ENCODE measurements at regions not wholly inside any gene's neighbourhood (a gene's known extent, or its start where the extent isn't known, plus 50 kb on each side); places are given as distances from the start of the nearest gene placed in this dataset.
"Not testable (repeated sequence)": the region's sequence is repeated elsewhere in the genome, so short reads cannot be mapped to it uniquely, and the experiment has no call there.

DNA sequence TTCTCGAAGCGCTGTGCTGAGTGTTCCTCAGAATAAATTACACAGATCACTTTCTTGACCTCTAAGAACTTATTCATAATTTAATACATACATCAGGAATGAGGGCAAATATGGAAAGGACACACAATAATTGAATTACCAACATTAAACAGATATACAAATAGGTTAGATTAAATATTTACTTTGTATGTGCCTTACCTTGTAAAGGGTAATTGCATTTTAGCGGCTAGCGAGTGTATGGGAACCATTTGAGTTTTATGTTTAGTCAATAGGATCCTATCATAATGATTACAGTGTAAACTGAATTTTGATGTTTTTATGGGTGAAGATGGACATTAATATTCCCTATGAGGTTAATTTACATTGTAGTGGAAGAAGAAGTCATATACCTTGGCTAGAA is 1187.1 kb upstream of the WWC1 start:
- DNase-seq, result no peak

DNA sequence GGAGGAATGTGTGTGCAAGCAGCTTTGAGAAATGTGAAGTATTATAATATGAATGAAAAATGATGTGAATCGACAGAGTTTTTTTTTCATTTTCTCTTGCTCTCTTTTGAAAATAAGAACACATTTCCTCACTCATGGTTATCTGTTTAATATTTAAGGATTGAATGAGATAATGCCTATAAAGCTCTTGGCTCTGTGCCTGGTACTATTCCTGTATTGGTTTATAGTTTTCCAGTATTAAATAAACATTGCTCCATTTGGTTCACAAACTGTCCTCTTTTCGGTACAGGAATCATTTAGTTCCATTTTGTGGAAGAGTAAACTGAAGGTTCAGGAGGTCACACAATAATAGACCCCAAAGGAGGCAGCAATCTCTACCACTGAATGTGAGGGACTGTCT is 1185.5 kb upstream of the WWC1 start:
- 91% methylated on average over 1 of the region's 2 CpGs for WGBS (ENCODE audit: insufficient coverage, low lambda C conversion rate)
- Histone ChIP-seq H3K9me3 (ENCODE audit: control insufficient read depth, low read depth, low read length) (no peaks in the 10 kb centered on the region), H3K27ac (ENCODE audit: low read length) (no peak overlapping the region), H3K4me3 (ENCODE audit: low read length) (no peak overlapping the region), H3K36me3 (ENCODE audit: control insufficient read depth, insufficient read depth, low read length) (no peaks in the 10 kb centered on the region), H3K27me3 (ENCODE audit: control insufficient read depth, insufficient read depth, low read length) (no peaks in the 10 kb centered on the region), H3K4me1 (ENCODE audit: control insufficient read depth, insufficient read depth, low read length) (no peaks in the 10 kb centered on the region)
- no peak for DNase-seq

More for the DNA sequence above, 1187.1 kb upstream of the WWC1 start:
- H3K36me3 ChIP-seq (ENCODE audit: control insufficient read depth, insufficient read depth, low read length), result no peaks in the 10 kb centered on the region
- no peaks in the 10 kb centered on the region for H3K27me3 ChIP-seq (ENCODE audit: control insufficient read depth, insufficient read depth, low read length)
- H3K4me3 ChIP-seq (ENCODE audit: low read length), result no peak overlapping the region
- no peak overlapping the region for H3K27ac ChIP-seq (ENCODE audit: low read length)
- WGBS (ENCODE audit: insufficient coverage, low lambda C conversion rate), result 63% methylated on average over 2 of the region's 4 CpGs
- H3K9me3 ChIP-seq (ENCODE audit: control insufficient read depth, low read depth, low read length), result no peaks in the 10 kb centered on the region
- H3K4me1 ChIP-seq (ENCODE audit: control insufficient read depth, insufficient read depth, low read length), result no peaks in the 10 kb centered on the region

DNA sequence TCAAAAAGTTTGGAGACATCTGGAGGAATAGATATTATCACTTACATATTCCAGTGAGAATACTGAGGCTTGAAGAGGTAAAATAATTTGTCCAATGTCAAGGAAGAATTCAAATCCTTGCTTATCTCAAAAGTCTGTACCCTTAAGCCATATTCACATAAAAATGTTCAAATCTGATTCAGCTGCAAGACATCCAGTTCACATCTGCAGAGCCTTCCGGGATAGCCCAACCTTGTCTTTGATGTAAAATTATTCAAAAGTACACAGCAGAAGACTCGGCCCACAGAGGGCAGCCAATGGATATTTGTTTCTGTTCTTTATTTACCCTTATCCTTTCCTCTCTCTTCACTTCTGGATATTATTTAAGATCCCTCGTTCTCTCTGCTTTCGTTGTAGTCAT is 1183.8 kb upstream of the WWC1 start:
- 89% methylated on average over 4 of the region's 4 CpGs for WGBS (ENCODE audit: insufficient coverage, low lambda C conversion rate)
- Histone ChIP-seq H3K27ac (ENCODE audit: low read length) (no peak overlapping the region), H3K36me3 (ENCODE audit: control insufficient read depth, insufficient read depth, low read length) (no peaks in the 10 kb centered on the region), H3K9me3 (ENCODE audit: control insufficient read depth, low read depth, low read length) (no peaks in the 10 kb centered on the region), H3K4me1 (ENCODE audit: control insufficient read depth, insufficient read depth, low read length) (no peaks in the 10 kb centered on the region), H3K4me3 (ENCODE audit: low read length) (no peak overlapping the region), H3K27me3 (ENCODE audit: control insufficient read depth, insufficient read depth, low read length) (no peaks in the 10 kb centered on the region)
- DNase-seq, result no peak

DNA sequence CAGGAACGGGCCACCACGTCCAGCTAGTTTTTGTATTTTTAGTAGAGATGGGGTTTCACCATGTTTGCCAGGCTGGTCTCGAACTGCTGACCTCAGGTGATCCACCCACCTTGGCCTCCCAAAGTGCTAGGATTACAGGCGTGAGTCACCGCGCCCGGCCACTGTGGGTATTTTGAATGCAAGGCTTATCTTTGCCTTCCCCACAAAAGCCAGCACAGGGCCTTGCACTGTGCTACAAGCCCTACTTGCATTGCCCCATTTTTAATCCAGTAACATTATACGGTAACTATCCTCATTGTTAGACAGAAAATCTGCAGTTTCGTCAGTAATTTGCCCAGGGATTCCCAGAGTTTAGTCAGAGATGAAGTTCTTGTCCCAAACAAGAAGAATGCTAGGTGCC is 1183.2 kb upstream of the WWC1 start:
- not testable (repeated sequence) for H3K27ac ChIP-seq (ENCODE audit: low read length); H3K9me3 ChIP-seq (ENCODE audit: control insufficient read depth, low read depth, low read length); H3K27me3 ChIP-seq (ENCODE audit: control insufficient read depth, insufficient read depth, low read length); H3K4me3 ChIP-seq (ENCODE audit: low read length); H3K36me3 ChIP-seq (ENCODE audit: control insufficient read depth, insufficient read depth, low read length); H3K4me1 ChIP-seq (ENCODE audit: control insufficient read depth, insufficient read depth, low read length); DNase-seq
- WGBS (ENCODE audit: insufficient coverage, low lambda C conversion rate), result no CpG with 5 or more reads among the region's 9 CpGs

DNA sequence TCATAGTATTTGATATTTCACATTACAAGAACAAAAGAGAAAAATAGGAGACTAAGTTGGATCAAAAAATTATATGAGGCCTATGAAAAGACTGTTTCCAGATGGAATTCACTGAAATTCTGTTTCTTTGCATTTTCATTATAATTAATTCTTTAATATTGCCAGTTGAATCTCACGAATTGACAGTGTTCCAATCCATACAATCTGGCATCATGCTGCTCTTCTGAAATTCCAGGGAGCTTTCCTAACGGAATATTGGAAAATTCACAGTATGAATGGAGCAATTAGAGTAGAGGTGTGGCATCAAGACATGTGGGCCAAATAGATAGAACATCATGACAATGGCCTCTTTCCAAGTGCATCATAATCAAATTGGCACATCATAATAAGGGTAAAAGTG is 1178.9 kb upstream of the WWC1 start:
- DNase-seq, result no peak
- WGBS (ENCODE audit: insufficient coverage, low lambda C conversion rate), result no CpG with 5 or more reads among the region's 2 CpGs

DNA sequence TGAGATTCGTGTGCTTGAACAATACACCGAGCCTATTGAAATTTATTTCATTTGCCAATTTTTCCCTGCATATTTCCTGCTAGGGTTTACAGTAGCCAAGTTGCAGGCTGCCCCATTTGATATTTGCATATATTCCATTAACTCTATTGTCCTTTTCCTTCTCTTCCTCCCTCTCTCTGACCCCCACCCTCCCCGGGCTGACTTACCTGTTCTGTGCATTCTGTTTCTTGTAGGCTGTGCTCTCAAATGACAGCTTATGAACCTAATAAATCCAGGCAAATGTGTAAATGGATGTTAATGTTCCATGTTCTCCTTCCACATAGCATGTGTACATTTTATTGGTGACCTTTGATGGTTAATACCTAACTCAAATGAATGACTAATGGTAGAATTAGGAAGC is 1169.2 kb upstream of the WWC1 start:
- Histone ChIP-seq H3K27me3 (ENCODE audit: control insufficient read depth, insufficient read depth, low read length) (no peaks in the 10 kb centered on the region), H3K4me1 (ENCODE audit: control insufficient read depth, insufficient read depth, low read length) (no peaks in the 10 kb centered on the region), H3K27ac (ENCODE audit: low read length) (no peak overlapping the region), H3K4me3 (ENCODE audit: low read length) (no peak overlapping the region), H3K9me3 (ENCODE audit: control insufficient read depth, low read depth, low read length) (no peaks in the 10 kb centered on the region), H3K36me3 (ENCODE audit: control insufficient read depth, insufficient read depth, low read length) (no peaks in the 10 kb centered on the region)
- WGBS (ENCODE audit: insufficient coverage, low lambda C conversion rate), result 100% methylated on average over 3 of the region's 3 CpGs
- DNase-seq, result no peak

More for the DNA sequence above, 1178.9 kb upstream of the WWC1 start:
- Histone ChIP-seq H3K4me3 (ENCODE audit: low read length) (no peak overlapping the region), H3K9me3 (ENCODE audit: control insufficient read depth, low read depth, low read length) (no peaks in the 10 kb centered on the region), H3K4me1 (ENCODE audit: control insufficient read depth, insufficient read depth, low read length) (no peaks in the 10 kb centered on the region), H3K27ac (ENCODE audit: low read length) (no peak overlapping the region), H3K27me3 (ENCODE audit: control insufficient read depth, insufficient read depth, low read length) (no peaks in the 10 kb centered on the region), H3K36me3 (ENCODE audit: control insufficient read depth, insufficient read depth, low read length) (no peaks in the 10 kb centered on the region)

DNA sequence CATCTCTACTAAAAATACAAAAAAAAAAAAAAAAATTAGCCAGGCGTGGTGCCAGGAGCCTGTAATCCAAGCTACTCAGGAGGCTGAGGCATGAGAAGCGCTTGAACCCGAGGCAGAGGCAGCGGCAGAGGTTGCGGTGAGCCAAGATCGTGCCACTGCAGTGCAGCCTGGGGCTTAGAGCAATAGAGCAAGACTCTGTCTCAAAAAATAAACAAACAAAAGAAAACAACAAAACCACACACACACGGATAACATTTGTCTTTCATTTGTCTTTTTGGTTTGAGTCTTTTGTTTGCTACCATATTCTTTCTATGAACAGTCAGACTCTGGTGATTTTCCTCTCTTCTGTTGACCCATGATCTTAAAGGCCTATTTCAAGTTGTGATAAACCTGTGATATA is 1168.3 kb upstream of the WWC1 start:
- Histone ChIP-seq H3K4me1 (ENCODE audit: control insufficient read depth, insufficient read depth, low read length) (no peaks in the 10 kb centered on the region), H3K36me3 (ENCODE audit: control insufficient read depth, insufficient read depth, low read length) (no peaks in the 10 kb centered on the region), H3K4me3 (ENCODE audit: low read length) (no peak overlapping the region), H3K9me3 (ENCODE audit: control insufficient read depth, low read depth, low read length) (no peaks in the 10 kb centered on the region), H3K27me3 (ENCODE audit: control insufficient read depth, insufficient read depth, low read length) (no peaks in the 10 kb centered on the region), H3K27ac (ENCODE audit: low read length) (no peak overlapping the region)
- no peak for DNase-seq
- WGBS (ENCODE audit: insufficient coverage, low lambda C conversion rate), result 85% methylated on average over 1 of the region's 7 CpGs

DNA sequence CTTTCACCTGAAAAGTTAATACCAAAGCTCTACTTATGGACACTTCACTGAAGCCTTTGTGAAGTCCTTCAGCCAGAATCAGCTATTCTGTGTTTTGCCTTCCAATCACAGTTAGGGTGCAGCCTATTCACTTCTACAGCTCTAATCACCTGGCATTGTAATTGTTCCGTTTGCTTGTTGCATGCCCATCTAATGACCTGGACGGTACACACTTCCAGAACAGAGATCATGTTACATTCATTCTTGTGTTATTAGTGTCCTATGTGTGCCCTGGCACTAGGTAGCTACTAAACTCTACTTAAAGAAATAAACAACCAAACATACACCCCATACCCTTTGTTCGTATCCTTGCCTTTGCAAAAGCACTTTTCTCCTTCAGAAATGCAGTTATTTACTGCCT is 1162.9 kb upstream of the WWC1 start:
- no peaks in the 10 kb centered on the region for H3K4me1 ChIP-seq (ENCODE audit: control insufficient read depth, insufficient read depth, low read length)
- H3K36me3 ChIP-seq (ENCODE audit: control insufficient read depth, insufficient read depth, low read length), result no peaks in the 10 kb centered on the region
- no peak overlapping the region for H3K27ac ChIP-seq (ENCODE audit: low read length)
- H3K27me3 ChIP-seq (ENCODE audit: control insufficient read depth, insufficient read depth, low read length), result no peaks in the 10 kb centered on the region
- no CpG with 5 or more reads among the region's 3 CpGs for WGBS (ENCODE audit: insufficient coverage, low lambda C conversion rate)
- H3K4me3 ChIP-seq (ENCODE audit: low read length), result no peak overlapping the region
- no peak for DNase-seq
- H3K9me3 ChIP-seq (ENCODE audit: control insufficient read depth, low read depth, low read length), result no peaks in the 10 kb centered on the region

DNA sequence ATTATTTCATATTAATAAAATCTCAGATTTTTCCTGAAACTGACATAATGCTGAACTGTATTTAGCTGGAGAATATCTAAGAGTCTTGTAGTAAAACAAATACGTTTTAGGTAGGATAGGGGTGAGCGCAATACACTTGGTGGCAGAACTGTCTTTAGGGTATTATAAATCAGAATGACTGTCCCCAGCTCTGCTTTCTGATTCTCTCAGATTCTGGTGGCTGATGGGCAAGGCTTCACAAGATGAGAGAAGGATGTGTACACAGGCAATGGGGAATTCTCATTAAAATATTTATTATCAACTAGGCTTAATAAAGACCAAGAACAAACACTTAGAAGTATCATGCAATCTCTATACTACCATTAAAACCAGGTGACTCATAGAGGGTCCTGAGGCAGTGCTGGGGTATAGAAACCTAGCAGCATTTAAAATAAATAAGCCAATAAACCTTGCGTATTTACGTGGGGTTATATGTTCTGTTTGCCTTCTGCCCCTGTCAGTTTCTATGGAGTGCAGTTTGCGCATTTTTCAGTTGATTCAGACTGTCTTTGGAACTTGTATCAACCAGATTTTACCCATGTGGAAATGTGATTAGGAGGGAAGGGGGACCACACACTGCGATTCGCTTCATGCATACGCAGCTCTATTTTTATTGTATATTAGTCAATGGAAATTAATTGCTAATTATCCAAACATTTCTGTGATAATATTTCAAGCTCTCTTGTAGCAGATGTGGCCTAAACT is 1150.7 kb upstream of the WWC1 start:
- no peak for DNase-seq
- Histone ChIP-seq H3K36me3 (ENCODE audit: control insufficient read depth, insufficient read depth, low read length) (no peaks in the 10 kb centered on the region), H3K4me3 (ENCODE audit: low read length) (no peak overlapping the region), H3K27me3 (ENCODE audit: control insufficient read depth, insufficient read depth, low read length) (no peaks in the 10 kb centered on the region), H3K4me1 (ENCODE audit: control insufficient read depth, insufficient read depth, low read length) (no peaks in the 10 kb centered on the region), H3K27ac (ENCODE audit: low read length) (no peak overlapping the region), H3K9me3 (ENCODE audit: control insufficient read depth, low read depth, low read length) (no peaks in the 10 kb centered on the region)
- WGBS (ENCODE audit: insufficient coverage, low lambda C conversion rate), result 100% methylated on average over 1 of the region's 8 CpGs

DNA sequence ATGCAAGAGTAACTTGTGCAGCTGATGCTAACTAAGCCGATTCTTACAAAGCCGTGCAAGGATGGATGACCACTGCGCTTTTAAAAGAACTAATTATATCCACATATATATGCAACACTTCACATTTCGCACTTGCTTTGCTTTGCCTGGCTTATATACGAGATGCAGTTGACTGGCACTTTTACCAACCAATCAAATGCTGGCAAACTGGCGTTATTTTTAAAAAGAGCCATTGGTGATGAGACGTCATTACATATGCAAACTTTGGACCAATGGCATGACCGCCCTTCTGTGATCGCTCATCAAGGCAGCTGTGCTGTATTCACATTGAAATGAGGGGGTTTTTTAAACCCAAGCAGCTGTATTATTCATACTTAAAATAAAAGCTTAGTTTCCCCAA is 1147.7 kb upstream of the WWC1 start:
- 90% methylated on average over 3 of the region's 9 CpGs for WGBS (ENCODE audit: insufficient coverage, low lambda C conversion rate)
- DNase-seq, result no peak
- Histone ChIP-seq H3K9me3 (ENCODE audit: control insufficient read depth, low read depth, low read length) (no peaks in the 10 kb centered on the region), H3K27me3 (ENCODE audit: control insufficient read depth, insufficient read depth, low read length) (no peaks in the 10 kb centered on the region), H3K36me3 (ENCODE audit: control insufficient read depth, insufficient read depth, low read length) (no peaks in the 10 kb centered on the region), H3K4me1 (ENCODE audit: control insufficient read depth, insufficient read depth, low read length) (no peaks in the 10 kb centered on the region), H3K4me3 (ENCODE audit: low read length) (no peak overlapping the region), H3K27ac (ENCODE audit: low read length) (no peak overlapping the region)

DNA sequence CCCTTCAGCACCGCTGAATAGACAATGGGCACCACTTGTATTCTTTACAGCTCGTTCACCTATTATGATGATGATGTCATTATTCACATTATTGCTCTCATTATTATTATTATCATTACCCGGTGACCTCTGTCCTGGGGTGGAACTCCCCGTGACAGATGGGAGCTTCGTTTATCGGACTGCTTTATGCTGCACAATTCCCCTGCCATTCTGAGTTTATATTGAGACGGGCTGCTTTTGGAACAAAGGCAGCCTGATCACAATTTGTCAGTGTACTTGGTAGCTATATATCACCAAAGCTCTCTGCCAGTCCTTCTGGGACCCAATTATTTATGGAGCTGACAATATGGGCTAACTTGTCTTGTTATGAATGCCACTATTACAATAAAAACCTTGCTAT is 1145.6 kb upstream of the WWC1 start:
- Histone ChIP-seq H3K27me3 (ENCODE audit: control insufficient read depth, insufficient read depth, low read length) (no peaks in the 10 kb centered on the region), H3K36me3 (ENCODE audit: control insufficient read depth, insufficient read depth, low read length) (no peaks in the 10 kb centered on the region), H3K9me3 (ENCODE audit: control insufficient read depth, low read depth, low read length) (no peaks in the 10 kb centered on the region), H3K4me1 (ENCODE audit: control insufficient read depth, insufficient read depth, low read length) (no peaks in the 10 kb centered on the region), H3K27ac (ENCODE audit: low read length) (no peak overlapping the region), H3K4me3 (ENCODE audit: low read length) (no peak overlapping the region)
- DNase-seq, result no peak
- 100% methylated on average over 1 of the region's 7 CpGs for WGBS (ENCODE audit: insufficient coverage, low lambda C conversion rate)
